ENCODE measurements at regions not wholly inside any gene's neighbourhood (a gene's known extent, or its start where the extent isn't known, plus 50 kb on each side); places are given as distances from the start of the nearest gene placed in this dataset.

GRCh38 chr15:97319291-97319690, 641.2 kb upstream of the ARRDC4 start:
- TF ChIP-seq NR3C1 (CRISPR knock-in tag; IDR thresholded peaks at IDR 0.05) (no peak), JUND (CRISPR knock-in tag; IDR thresholded peaks at IDR 0.05) (no peak), ZBTB33 (CRISPR knock-in tag; IDR thresholded peaks at IDR 0.05) (no peak), ZNF335 (CRISPR knock-in tag; IDR thresholded peaks at IDR 0.05) (no peak), GABPA (IDR thresholded peaks at IDR 0.05; ENCODE audit: low read depth, low read length) (no peak), GABPA (CRISPR knock-in tag; IDR thresholded peaks at IDR 0.05; ENCODE audit: low read depth) (no peak), SRSF9 (IDR thresholded peaks at IDR 0.05; ENCODE audit: borderline replicate concordance, insufficient read depth, low read depth, low read length, poor library complexity, severe bottlenecking) (no peak), ZSCAN30 (CRISPR knock-in tag; IDR thresholded peaks at IDR 0.05) (no peak), MEIS2 (CRISPR knock-in tag; IDR thresholded peaks at IDR 0.05) (no peak), ZKSCAN8 (CRISPR knock-in tag; IDR thresholded peaks at IDR 0.05; ENCODE audit: borderline replicate concordance) (no peak), ZNF124 (CRISPR knock-in tag; IDR thresholded peaks at IDR 0.05) (no peak), EHMT2 (IDR thresholded peaks at IDR 0.05; ENCODE audit: borderline replicate concordance, low read depth, low read length) (no peak)

Measured in HepG2 (cell line).